ENCODE measurements at regions not wholly inside any gene's neighbourhood (a gene's known extent, or its start where the extent isn't known, plus 50 kb on each side); places are given as distances from the start of the nearest gene placed in this dataset.

DNA sequence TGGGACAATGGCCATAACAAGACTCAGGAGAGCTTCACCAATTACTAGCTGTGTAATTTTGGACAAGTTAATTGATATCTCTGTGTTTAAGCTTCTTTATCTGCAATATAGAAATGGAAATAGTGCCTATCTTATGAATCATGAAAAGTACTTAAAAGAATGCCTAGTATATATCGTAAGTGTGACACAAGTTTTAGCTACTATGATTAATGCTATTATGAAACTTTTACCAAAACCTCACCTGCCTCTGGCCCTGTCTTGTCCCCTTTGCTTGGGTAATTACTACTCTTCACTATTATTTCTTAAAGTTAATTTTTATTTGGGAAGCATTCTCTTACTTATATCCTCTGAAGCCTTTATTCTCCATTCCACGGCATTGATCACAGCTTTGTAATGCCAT lies 75.0 kb upstream of the NETO1 start:
- no peak for DNase-seq (ENCODE audit: extremely low read depth, low read depth)
- TF ChIP-seq, protein P1, sequence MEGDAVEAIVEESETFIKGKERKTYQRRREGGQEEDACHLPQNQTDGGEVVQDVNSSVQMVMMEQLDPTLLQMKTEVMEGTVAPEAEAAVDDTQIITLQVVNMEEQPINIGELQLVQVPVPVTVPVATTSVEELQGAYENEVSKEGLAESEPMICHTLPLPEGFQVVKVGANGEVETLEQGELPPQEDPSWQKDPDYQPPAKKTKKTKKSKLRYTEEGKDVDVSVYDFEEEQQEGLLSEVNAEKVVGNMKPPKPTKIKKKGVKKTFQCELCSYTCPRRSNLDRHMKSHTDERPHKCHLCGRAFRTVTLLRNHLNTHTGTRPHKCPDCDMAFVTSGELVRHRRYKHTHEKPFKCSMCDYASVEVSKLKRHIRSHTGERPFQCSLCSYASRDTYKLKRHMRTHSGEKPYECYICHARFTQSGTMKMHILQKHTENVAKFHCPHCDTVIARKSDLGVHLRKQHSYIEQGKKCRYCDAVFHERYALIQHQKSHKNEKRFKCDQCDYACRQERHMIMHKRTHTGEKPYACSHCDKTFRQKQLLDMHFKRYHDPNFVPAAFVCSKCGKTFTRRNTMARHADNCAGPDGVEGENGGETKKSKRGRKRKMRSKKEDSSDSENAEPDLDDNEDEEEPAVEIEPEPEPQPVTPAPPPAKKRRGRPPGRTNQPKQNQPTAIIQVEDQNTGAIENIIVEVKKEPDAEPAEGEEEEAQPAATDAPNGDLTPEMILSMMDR (IDR thresholded peaks at IDR 0.05; ENCODE audit: low read depth, low read length), result no peak

DNA sequence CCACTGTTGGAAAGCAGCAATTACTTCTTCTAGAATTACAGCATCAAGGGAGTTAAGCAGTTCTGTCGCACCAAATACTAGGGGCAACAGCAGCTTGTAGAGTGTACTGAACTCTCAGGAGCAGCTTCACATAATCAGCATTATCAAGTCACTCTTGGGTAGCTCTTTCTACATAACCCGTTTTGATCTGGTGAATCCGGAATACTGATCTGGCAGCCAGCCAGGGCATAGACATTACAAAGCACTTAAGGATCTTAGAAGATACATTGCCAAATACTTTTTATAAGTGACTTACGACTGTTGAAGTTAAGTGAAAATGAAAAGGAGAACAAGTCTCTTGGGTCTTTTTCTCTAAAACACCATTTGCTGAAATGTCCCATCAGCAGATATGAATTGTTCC lies 73.2 kb upstream of the NETO1 start:
- TF ChIP-seq, protein P1 (IDR thresholded peaks at IDR 0.05; ENCODE audit: low read depth, low read length), result no peak
- no peak for DNase-seq (ENCODE audit: extremely low read depth, low read depth)

DNA sequence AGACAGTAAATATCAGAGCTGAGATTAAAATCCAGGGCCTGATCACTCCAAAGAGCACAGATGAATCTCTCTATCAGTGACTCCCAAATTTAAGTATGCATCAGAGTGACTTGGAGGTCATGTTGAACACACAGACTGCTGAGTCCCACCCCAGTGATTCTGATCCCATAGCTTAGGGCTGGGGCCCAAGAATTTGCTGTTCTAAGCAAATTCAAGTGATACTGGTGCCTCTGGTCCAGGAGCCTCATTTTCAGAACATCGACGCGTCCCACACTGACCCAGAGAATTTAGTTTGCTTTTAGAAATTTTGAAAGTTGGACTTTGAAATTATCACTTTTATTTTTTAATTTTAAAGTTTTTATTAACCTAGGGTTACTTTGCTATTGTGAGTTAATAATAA lies 72.7 kb upstream of the NETO1 start:
- no peak for DNase-seq (ENCODE audit: extremely low read depth, low read depth)
- TF ChIP-seq, protein P1 (IDR thresholded peaks at IDR 0.05; ENCODE audit: low read depth, low read length), result no peak

DNA sequence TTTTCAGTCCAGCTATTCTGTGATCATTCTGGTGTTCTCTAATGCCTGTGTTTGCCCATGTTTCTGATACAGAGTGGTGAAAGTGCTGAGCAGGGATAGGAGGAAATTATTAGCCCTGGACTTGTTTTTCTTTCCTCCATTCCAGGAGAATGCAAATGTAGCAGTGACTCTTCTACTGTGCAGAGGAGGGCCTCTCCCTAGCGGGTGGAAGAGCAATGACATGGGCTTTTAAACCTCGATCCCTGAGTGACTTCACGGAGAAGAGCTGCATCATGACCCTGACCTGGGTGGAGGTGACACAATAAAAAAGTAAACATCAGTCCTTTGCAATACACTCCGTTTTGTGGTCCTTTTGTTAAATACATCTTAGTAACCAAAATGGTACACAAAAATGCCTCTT lies 68.0 kb upstream of the NETO1 start:
- no peak for DNase-seq (ENCODE audit: extremely low read depth, low read depth)
- TF ChIP-seq, protein P1 (IDR thresholded peaks at IDR 0.05; ENCODE audit: low read depth, low read length), result no peak

DNA sequence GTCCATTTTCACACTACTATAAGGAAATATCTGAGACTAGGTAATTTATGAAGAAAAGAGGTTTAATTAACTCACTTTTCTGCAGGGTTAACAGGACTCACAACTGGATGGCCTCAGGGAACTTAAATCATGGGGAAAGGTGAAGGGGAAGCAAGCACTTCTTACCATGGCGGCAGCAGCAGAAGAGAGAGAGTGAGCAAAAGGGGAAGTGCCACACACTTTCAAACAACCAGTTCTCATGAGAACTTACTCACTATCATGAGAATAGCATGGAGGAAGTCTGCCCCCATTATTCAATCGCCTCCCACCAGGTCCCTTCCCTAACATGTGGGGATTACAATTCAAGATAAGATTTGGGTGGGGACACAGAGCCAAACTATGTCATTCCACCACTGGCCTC lies 55.1 kb upstream of the NETO1 start:
- DNase-seq (ENCODE audit: extremely low read depth, low read depth), result no peak
- TF ChIP-seq, protein P1 (IDR thresholded peaks at IDR 0.05; ENCODE audit: low read depth, low read length), result no peak
